GM12878 (cell line): ENCODE measurements at regions not wholly inside any gene's neighbourhood (a gene's known extent, or its start where the extent isn't known, plus 50 kb on each side); places are given as distances from the start of the nearest gene placed in this dataset.

Source experiments
- BCL3 ChIP-seq: IDR thresholded peaks from 2 replicates; pipeline ENCODE4 v1.6.1; 2011; ENCODE audit warnings: borderline replicate concordance, low read depth, mild to moderate bottlenecking, moderate library complexity, low read length; ENCODE audit not compliant: insufficient read depth, poor library complexity, severe bottlenecking
- BMI1 ChIP-seq: fragments of 450-650 bp; IDR thresholded peaks from 2 replicates; pipeline ENCODE4 v1.6.1; 2016; ENCODE audit warnings: mild to moderate bottlenecking, moderate library complexity, borderline replicate concordance
- E4F1 ChIP-seq: fragments of 450-650 bp; IDR thresholded peaks from 2 replicates; pipeline ENCODE4 v1.6.1; 2018; ENCODE audit warnings: borderline replicate concordance, mild to moderate bottlenecking; ENCODE audit not compliant: partially characterized antibody
- HDAC6 ChIP-seq: fragments of 200-600 bp; sonication (generic); IDR thresholded peaks from one replicate; pipeline ENCODE4 v1.8.0; 2017; ENCODE audit warnings: antibody characterized with exemption; ENCODE audit not compliant: unreplicated experiment
- IKZF2 ChIP-seq, 2 experiments: fragments of 450-650 bp; IDR thresholded peaks; 2 replicates each; pipeline ENCODE4 v1.6.1; 2017; ENCODE audit warnings: mild to moderate bottlenecking in 2 of 2, moderate library complexity in 2 of 2
- MEF2A ChIP-seq: IDR thresholded peaks from 2 replicates; pipeline ENCODE4 v1.6.1; 2011; ENCODE audit warnings: low read depth, mild to moderate bottlenecking, low read length, moderate library complexity; ENCODE audit not compliant: insufficient read depth
- PRDM15 ChIP-seq: fragments of 450-650 bp; formaldehyde crosslinking; IDR thresholded peaks from 2 replicates; pipeline ENCODE4 v1.4.0; 2020; ENCODE audit warnings: mild to moderate bottlenecking, moderate library complexity
- RAD21 ChIP-seq: IDR thresholded peaks from 2 replicates; pipeline ENCODE4 v1.6.1; 2011; ENCODE audit warnings: mild to moderate bottlenecking, low read depth, low read length, moderate library complexity; ENCODE audit not compliant: insufficient read depth
- SIX5 ChIP-seq: IDR thresholded peaks from 2 replicates; pipeline ENCODE4 v1.6.1; 2011; ENCODE audit warnings: mild to moderate bottlenecking, low read depth, low read length, moderate library complexity; ENCODE audit not compliant: severe bottlenecking
- SUPT20H ChIP-seq: IDR thresholded peaks from 2 replicates; pipeline ENCODE4 v1.6.1; 2011; ENCODE audit warnings: low read depth, mild to moderate bottlenecking, low read length, moderate library complexity, borderline replicate concordance; ENCODE audit not compliant: control insufficient read depth
- ZBTB40 ChIP-seq: fragments of 450-650 bp; IDR thresholded peaks from 2 replicates; pipeline ENCODE4 v1.6.1; 2016; ENCODE audit warnings: mild to moderate bottlenecking, moderate library complexity, borderline replicate concordance
- ZNF592 ChIP-seq: fragments of 450-650 bp; IDR thresholded peaks from 2 replicates; pipeline ENCODE4 v1.6.1; 2017; ENCODE audit warnings: mild to moderate bottlenecking, moderate library complexity

GRCh38 chr6:154675602-154676088, 57.6 kb upstream of the SCAF8 start (continued):
- TF ChIP-seq MEF2A (peak; percentile 69; the same call in 1 of the 2 replicates), PRDM15 (CRISPR knock-in tag) (no peak), RAD21 (peak; percentile 97), E4F1 (no peak), IKZF2 (IDR thresholded peaks at IDR 0.05) (no peak), BCL3 (no peak), BMI1 (no peak), HDAC6 (no peak), SUPT20H (no peak), ZNF592 (peak; percentile 82; the same call in 1 of the 2 replicates), SIX5 (no peak), ZBTB40 (no peak)
